Activated gamma-delta T cell treated with anti-CD3 and anti-CD28 coated beads, Interleukin-2, amount 50 U/mL, for 16 hours (primary cell): ENCODE measurements at regions not wholly inside any gene's neighbourhood (a gene's known extent, or its start where the extent isn't known, plus 50 kb on each side); places are given as distances from the start of the nearest gene placed in this dataset.
"Not testable (repeated sequence)": the region's sequence is repeated elsewhere in the genome, so short reads cannot be mapped to it uniquely, and the experiment has no call there.

Experiments
- DNase-seq: peaks from one replicate; pipeline ENCODE4 v3.0.0-alpha.2; 2020; ENCODE audit warnings: low read depth

- DNase-seq = no peak
Observed at GRCh38 chr2:224261326-224261725, 140.6 kb downstream of the FAM124B start.

- no peak for DNase-seq
Observed at GRCh38 chr2:224260372-224261020, 141.4 kb downstream of the FAM124B start.

- no peak for DNase-seq
Observed at GRCh38 chr2:224259831-224260230, 142.1 kb downstream of the FAM124B start.

- no peak for DNase-seq
Observed at GRCh38 chr2:224258059-224258458, 143.8 kb downstream of the FAM124B start.

GRCh38 chr2:224257156-224257555 lies 144.8 kb downstream of the FAM124B start:
- no peak for DNase-seq

GRCh38 chr2:224253464-224253863 lies 148.4 kb downstream of the FAM124B start:
- no peak for DNase-seq

- DNase-seq = no peak
Observed at GRCh38 chr2:224252631-224253030, 149.3 kb downstream of the FAM124B start.

GRCh38 chr2:224248944-224249371 lies 152.9 kb downstream of the FAM124B start:
- DNase-seq = no peak

GRCh38 chr2:224242561-224242960 lies 159.3 kb downstream of the FAM124B start:
- no peak for DNase-seq

- DNase-seq = no peak
Observed at GRCh38 chr2:224241812-224242211, 160.1 kb downstream of the FAM124B start.

- no peak for DNase-seq
Observed at GRCh38 chr2:224241001-224241400, 160.9 kb downstream of the FAM124B start.

- no peak for DNase-seq
Observed at GRCh38 chr2:224223851-224224555, 177.9 kb downstream of the FAM124B start.

- no peak for DNase-seq
Observed at GRCh38 chr2:224222974-224223373, 178.9 kb downstream of the FAM124B start.

- DNase-seq = no peak
Observed at GRCh38 chr2:224222291-224222690, 179.6 kb downstream of the FAM124B start.

- no peak for DNase-seq
Observed at GRCh38 chr2:224221455-224221913, 180.4 kb downstream of the FAM124B start.

- DNase-seq = no peak
Observed at GRCh38 chr2:224220586-224221255, 181.2 kb downstream of the FAM124B start.

- no peak for DNase-seq
Observed at GRCh38 chr2:224219781-224220180, 180.7 kb upstream of the SERPINE2 start.

- DNase-seq = no peak
Observed at GRCh38 chr2:224217962-224218347, 178.9 kb upstream of the SERPINE2 start.

GRCh38 chr2:224217233-224217961 lies 178.3 kb upstream of the SERPINE2 start:
- DNase-seq = no peak

GRCh38 chr2:224215611-224216010 lies 176.5 kb upstream of the SERPINE2 start:
- not testable (repeated sequence) for DNase-seq

- DNase-seq = no peak
Observed at GRCh38 chr2:224213396-224213795, 174.3 kb upstream of the SERPINE2 start.

- no peak for DNase-seq
Observed at GRCh38 chr2:224211791-224212190, 172.7 kb upstream of the SERPINE2 start.

- DNase-seq = no peak
Observed at GRCh38 chr2:224211181-224211480, 172.0 kb upstream of the SERPINE2 start.
